Endodermal cell (in vitro differentiated cells): ENCODE measurements at regions not wholly inside any gene's neighbourhood (a gene's known extent, or its start where the extent isn't known, plus 50 kb on each side); places are given as distances from the start of the nearest gene placed in this dataset.

Source experiments
- DNase-seq: peaks from one replicate; pipeline ENCODE4 v3.0.0-alpha.2; 2017
- H3K27ac ChIP-seq: 2 replicates; pipeline ENCODE4 v1.5.1; 2013; ENCODE audit warnings: mild to moderate bottlenecking, low read depth, low read length, moderate library complexity
- H3K27me3 ChIP-seq: 2 replicates; pipeline ENCODE4 v1.6.1; 2013; ENCODE audit warnings: mild to moderate bottlenecking, low read length, moderate library complexity; ENCODE audit not compliant: insufficient read depth, control insufficient read depth, poor library complexity, severe bottlenecking
- H3K36me3 ChIP-seq: 2 replicates; pipeline ENCODE4 v1.7.0; 2013; ENCODE audit warnings: mild to moderate bottlenecking, low read length, moderate library complexity; ENCODE audit not compliant: control insufficient read depth, insufficient read depth
- H3K4me1 ChIP-seq: one replicate; pipeline ENCODE4 v1.7.0; 2013; ENCODE audit warnings: low read length; ENCODE audit not compliant: control insufficient read depth, insufficient read depth
- H3K4me3 ChIP-seq: 2 replicates; pipeline ENCODE4 v1.5.1; 2013; ENCODE audit warnings: mild to moderate bottlenecking, low read length, moderate library complexity
- H3K9ac ChIP-seq: 2 replicates; pipeline ENCODE4 v1.6.1; 2013; ENCODE audit warnings: mild to moderate bottlenecking, low read length, moderate library complexity; ENCODE audit not compliant: poor library complexity, severe bottlenecking; ENCODE audit errors: extremely low read depth
- H3K9me3 ChIP-seq: 2 replicates; pipeline ENCODE4 v1.6.1; 2013; ENCODE audit warnings: mild to moderate bottlenecking, low read length, moderate library complexity; ENCODE audit not compliant: control insufficient read depth
- H3K27ac Mint-ChIP-seq: 2 replicates; pipeline ENCODE4 v1.8.0; 2020; ENCODE audit warnings: mixed read lengths
- H3K27me3 Mint-ChIP-seq: 2 replicates; pipeline ENCODE4 v1.8.0; 2021; ENCODE audit warnings: mild to moderate bottlenecking, mixed read lengths; ENCODE audit not compliant: insufficient read depth
- H3K36me3 Mint-ChIP-seq: 2 replicates; pipeline ENCODE4 v1.8.0; 2020; ENCODE audit warnings: low read depth, mixed read lengths
- H3K4me1 Mint-ChIP-seq: 2 replicates; pipeline ENCODE4 v1.8.0; 2020; ENCODE audit warnings: mixed read lengths
- H3K4me3 Mint-ChIP-seq: 2 replicates; pipeline ENCODE4 v1.8.0; 2020; ENCODE audit warnings: mild to moderate bottlenecking, moderate library complexity, mixed read lengths
- H3K9me3 Mint-ChIP-seq: 2 replicates; pipeline ENCODE4 v1.8.0; 2020; ENCODE audit warnings: mild to moderate bottlenecking, mixed read lengths
- CTCF ChIP-seq: fragments of 200-600 bp; sonication (generic); conservative IDR thresholded peaks from 2 replicates; pipeline ENCODE4 v1.5.0; 2021; ENCODE audit warnings: antibody characterized with exemption, mild to moderate bottlenecking
- WGBS, 2 experiments: methylation state at CpG; one replicate each; pipeline versions ENCODE4 v1.1.5 to v1.1.7; 2013; ENCODE audit warnings: missing lambda C conversion rate in 2 of 2, mixed read lengths in 1 of 2; ENCODE audit not compliant: insufficient coverage in 1 of 2, insufficient read length in 1 of 2; 5-methylcytosine and 5-hydroxymethylcytosine counted together

DNA sequence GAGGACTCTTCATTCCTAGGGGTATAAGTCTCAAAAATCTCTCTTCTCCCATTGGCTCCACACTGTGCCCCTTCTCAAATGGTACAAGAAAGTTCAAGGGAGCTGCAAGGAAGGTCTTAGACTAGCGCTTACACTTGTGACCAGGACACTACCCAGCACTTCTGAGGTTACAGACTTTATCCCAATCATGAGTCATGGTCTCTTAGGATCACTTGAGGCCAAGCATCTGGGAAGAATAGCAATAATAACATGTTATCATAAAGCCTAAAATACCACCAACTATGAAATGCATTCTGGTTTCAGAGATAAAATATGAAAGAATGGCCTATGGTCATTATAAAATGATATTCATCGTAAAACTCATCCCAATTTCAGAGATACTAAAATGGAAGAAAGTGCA, 309.9 kb upstream of the PKDCC start:
- Mint-ChIP-seq H3K27ac (no peak overlapping the region), H3K36me3 (no peaks in the 10 kb centered on the region), H3K27me3 (peaks cover 1% of the 10 kb centered on the region), H3K9me3 (peaks cover 13% of the 10 kb centered on the region), H3K4me3 (no peak overlapping the region), H3K4me1 (peaks cover 21% of the 10 kb centered on the region)
- H3K9ac ChIP-seq = no peak overlapping the region
- no peak for DNase-seq
- no peak for TF ChIP-seq CTCF
- H3K4me1 ChIP-seq = peaks cover 12% of the 10 kb centered on the region
- 38 to 74% methylated on average over 1 to 2 of the region's 2 CpGs for WGBS, 2 experiments
- peaks cover 13% of the 10 kb centered on the region for H3K9me3 ChIP-seq
- no peaks in the 10 kb centered on the region for H3K36me3 ChIP-seq
- H3K27me3 ChIP-seq = no peaks in the 10 kb centered on the region
- no peak overlapping the region for H3K4me3 ChIP-seq
- H3K27ac ChIP-seq = no peak overlapping the region

DNA sequence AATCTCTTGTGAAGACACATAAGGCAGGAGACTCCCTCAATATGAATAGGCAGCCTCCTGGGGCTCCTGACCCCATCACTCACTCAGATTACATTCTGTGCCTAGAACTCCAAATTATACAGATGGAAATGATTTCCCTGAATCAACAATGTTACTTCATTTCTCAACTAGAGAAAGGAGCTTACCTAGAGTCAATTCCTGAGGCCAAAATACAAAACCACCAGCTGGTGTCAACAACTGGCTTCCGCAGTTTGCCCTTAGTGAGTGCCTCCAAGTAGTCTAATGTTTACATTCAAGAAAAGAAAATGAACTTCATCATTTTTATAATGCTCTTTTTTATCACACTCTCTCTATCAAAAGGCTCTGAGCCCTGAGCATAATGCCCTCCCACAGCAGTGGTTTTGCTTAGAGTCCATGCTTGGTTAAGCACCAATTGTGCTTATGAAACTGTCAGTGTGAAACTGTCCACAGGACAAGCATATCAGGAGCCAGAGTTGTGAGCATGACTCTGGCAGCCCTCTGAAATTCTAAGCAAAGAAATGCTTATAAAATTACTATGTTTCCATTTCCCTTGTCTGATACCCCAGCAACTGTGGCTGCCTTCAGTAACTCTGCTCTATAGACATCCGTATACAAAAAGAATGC, 305.7 kb upstream of the PKDCC start:
- 87 to 93% methylated on average over 2 of the region's 2 CpGs for WGBS, 2 experiments
- Mint-ChIP-seq H3K27ac (no peak overlapping the region), H3K27me3 (peaks cover 2% of the 10 kb centered on the region), H3K4me3 (no peak overlapping the region), H3K9me3 (peaks cover 28% of the 10 kb centered on the region), H3K36me3 (no peaks in the 10 kb centered on the region), H3K4me1 (peaks cover 5% of the 10 kb centered on the region)
- DNase-seq = no peak
- Histone ChIP-seq H3K4me1 (no peaks in the 10 kb centered on the region), H3K27ac (no peak overlapping the region), H3K9me3 (peaks cover 24% of the 10 kb centered on the region), H3K36me3 (no peaks in the 10 kb centered on the region), H3K27me3 (no peaks in the 10 kb centered on the region), H3K4me3 (no peak overlapping the region), H3K9ac (no peak overlapping the region)
- TF ChIP-seq CTCF = no peak

DNA sequence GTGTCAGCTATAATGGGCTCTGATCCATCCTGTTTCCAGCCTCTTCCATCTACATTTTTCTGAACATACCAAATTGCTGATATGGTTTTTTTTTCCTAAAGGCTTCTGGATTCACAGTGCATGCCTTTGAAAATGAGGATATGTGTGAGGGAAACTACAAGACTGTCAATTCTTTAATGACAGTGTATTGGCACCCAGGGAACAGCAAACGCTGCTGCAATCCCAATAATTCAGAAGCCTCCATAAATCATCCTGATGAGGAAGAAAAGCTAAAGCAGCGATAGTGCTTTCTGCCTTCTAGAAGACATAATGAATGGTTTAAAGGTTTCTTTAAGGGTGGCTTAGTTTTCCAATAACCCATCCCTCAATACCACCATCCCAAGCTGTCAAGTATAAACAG, 304.5 kb upstream of the PKDCC start:
- H3K4me1 ChIP-seq = no peaks in the 10 kb centered on the region
- WGBS, 2 experiments = 89 to 100% methylated on average over 1 of the region's 2 CpGs
- TF ChIP-seq CTCF = no peak
- Mint-ChIP-seq H3K27me3 (peaks cover 2% of the 10 kb centered on the region), H3K4me3 (no peak overlapping the region), H3K9me3 (peaks cover 26% of the 10 kb centered on the region), H3K4me1 (no peaks in the 10 kb centered on the region), H3K27ac (no peak overlapping the region), H3K36me3 (no peaks in the 10 kb centered on the region)
- H3K4me3 ChIP-seq = no peak overlapping the region
- H3K9me3 ChIP-seq = peaks cover 19% of the 10 kb centered on the region
- no peaks in the 10 kb centered on the region for H3K27me3 ChIP-seq
- no peak overlapping the region for H3K27ac ChIP-seq
- no peak overlapping the region for H3K9ac ChIP-seq
- DNase-seq = no peak
- H3K36me3 ChIP-seq = no peaks in the 10 kb centered on the region
